Left ventricle myocardium inferior (tissue), 1 donor: ENCODE measurements at regions not wholly inside any gene's neighbourhood (a gene's known extent, or its start where the extent isn't known, plus 50 kb on each side); places are given as distances from the start of the nearest gene placed in this dataset.

Source experiments
- DNase-seq: peaks from one replicate; pipeline ENCODE4 v3.0.0-alpha.2; 2020
- H3K27ac ChIP-seq: fragments of 200-600 bp; replicated peaks from 2 replicates; pipeline ENCODE4 v1.8.0; 2021
- H3K27me3 ChIP-seq: fragments of 200-600 bp; 2 replicates; pipeline ENCODE4 v1.8.0; 2021; ENCODE audit warnings: low read depth
- H3K36me3 ChIP-seq: fragments of 200-600 bp; 2 replicates; pipeline ENCODE4 v1.8.0; 2021
- H3K4me1 ChIP-seq: fragments of 200-600 bp; 2 replicates; pipeline ENCODE4 v1.8.0; 2021
- H3K4me3 ChIP-seq: fragments of 200-600 bp; 2 replicates; pipeline ENCODE4 v1.8.0; 2021; ENCODE audit warnings: mild to moderate bottlenecking, moderate library complexity
- H3K9me3 ChIP-seq: fragments of 200-600 bp; replicated peaks from 2 replicates; pipeline ENCODE4 v1.8.0; 2021
- CTCF ChIP-seq: fragments of 200-600 bp; IDR thresholded peaks from 2 replicates; pipeline ENCODE4 v1.8.0; 2021; ENCODE audit warnings: antibody characterized with exemption, mild to moderate bottlenecking, borderline replicate concordance
- intact Hi-C: fragments of 100-400 bp; cut with micrococcal nuclease; formaldehyde crosslinking; loops from one replicate; pipeline ENCODE4 v1.11.0; 2022
- donor health status: DM: no; HTN: yes; CAD: no; lungs with severe emphysema.

- H3K9me3 ChIP-seq, result no peaks in the 10 kb centered on the region
- H3K4me1 ChIP-seq, result no peaks in the 10 kb centered on the region
- TF ChIP-seq CTCF, result no peak
- intact Hi-C loops, result no loop called here
- H3K36me3 ChIP-seq, result no peaks in the 10 kb centered on the region
- H3K27me3 ChIP-seq, result peaks cover 11% of the 10 kb centered on the region
- no peak for DNase-seq
- H3K27ac ChIP-seq, result no peak overlapping the region
- H3K4me3 ChIP-seq, result no peak overlapping the region
Measured at GRCh38 chr14:98297567-98297966, 974.4 kb downstream of the BCL11B start.

GRCh38 chr14:98298481-98299244 is 973.3 kb downstream of the BCL11B start:
- Histone ChIP-seq H3K9me3 (no peaks in the 10 kb centered on the region), H3K4me1 (no peaks in the 10 kb centered on the region), H3K4me3 (no peak overlapping the region), H3K27ac (no peak overlapping the region), H3K27me3 (peaks cover 11% of the 10 kb centered on the region), H3K36me3 (no peaks in the 10 kb centered on the region)
- DNase-seq, result no peak
- intact Hi-C loops, result no loop called here
- TF ChIP-seq CTCF, result no peak

- no peak for DNase-seq
- Histone ChIP-seq H3K36me3 (no peaks in the 10 kb centered on the region), H3K4me1 (no peaks in the 10 kb centered on the region), H3K9me3 (no peaks in the 10 kb centered on the region), H3K4me3 (no peak overlapping the region), H3K27me3 (peaks cover 3% of the 10 kb centered on the region), H3K27ac (no peak overlapping the region)
- intact Hi-C loops, result no loop called here
- TF ChIP-seq CTCF, result no peak
Measured at GRCh38 chr14:98301681-98302080, 970.3 kb downstream of the BCL11B start.

- H3K27me3 ChIP-seq, result peaks cover 6% of the 10 kb centered on the region
- no peaks in the 10 kb centered on the region for H3K36me3 ChIP-seq
- no peak overlapping the region for H3K4me3 ChIP-seq
- no peaks in the 10 kb centered on the region for H3K9me3 ChIP-seq
- TF ChIP-seq CTCF, result no peak
- no peak for DNase-seq
- H3K27ac ChIP-seq, result no peak overlapping the region
- intact Hi-C loops, result no loop called here
- no peaks in the 10 kb centered on the region for H3K4me1 ChIP-seq
Measured at GRCh38 chr14:98304574-98304973, 967.4 kb downstream of the BCL11B start.

DNA sequence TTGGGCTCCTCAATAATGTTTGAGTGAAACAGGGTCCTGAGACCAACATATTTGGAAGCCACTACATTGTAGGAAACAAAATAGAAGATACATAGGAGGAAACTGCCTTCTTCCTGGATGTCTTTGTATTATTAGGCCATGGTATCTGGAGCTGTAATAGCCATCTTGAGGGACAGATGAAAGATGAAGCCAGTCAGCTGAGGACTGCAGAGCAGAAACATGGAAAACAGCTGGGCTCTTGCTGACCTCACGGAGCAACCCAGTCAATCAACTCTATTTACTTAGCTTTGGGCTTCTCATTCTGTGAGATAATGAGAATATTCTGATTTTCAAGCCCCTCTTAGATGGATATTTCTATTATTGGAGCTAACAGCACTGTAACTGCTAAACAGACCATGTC is 962.4 kb downstream of the BCL11B start:
- H3K4me3 ChIP-seq, result no peak overlapping the region
- H3K27me3 ChIP-seq, result peaks cover 6% of the 10 kb centered on the region
- TF ChIP-seq CTCF, result no peak
- H3K27ac ChIP-seq, result no peak overlapping the region
- intact Hi-C loops, result no loop called here
- no peaks in the 10 kb centered on the region for H3K9me3 ChIP-seq
- DNase-seq, result no peak
- no peaks in the 10 kb centered on the region for H3K4me1 ChIP-seq
- no peaks in the 10 kb centered on the region for H3K36me3 ChIP-seq
